Spleen (tissue), 7 donors: ENCODE measurements at regions not wholly inside any gene's neighbourhood (a gene's known extent, or its start where the extent isn't known, plus 50 kb on each side); places are given as distances from the start of the nearest gene placed in this dataset.

Experiments
- POLR2A ChIP-seq, 3 donors: fragments of 450-650 bp; IDR thresholded peaks; one replicate each; pipeline ENCODE4 v1.5.1; 2017; ENCODE audit warnings: antibody characterized with exemption in 3 of 3, mild to moderate bottlenecking in 1 of 3
- POLR2AphosphoS5 ChIP-seq, 3 donors: sonication (generic); formaldehyde crosslinking; IDR thresholded peaks; one replicate each; pipeline ENCODE4 v1.5.1; 2017; ENCODE audit warnings: antibody characterized with exemption in 3 of 3
- TF ChIP-seq, protein P1 (sequence below), 11 experiments: fragments of 200-600 bp in 7 of 11; fragments of 450-650 bp in 4 of 11; sonication (generic) in 4 of 11; IDR thresholded peaks in 8 of 11; conservative IDR thresholded peaks in 3 of 11; 1 replicate in 7 of 11; 2 replicates in 4 of 11; pipeline versions ENCODE4 v1.4.0 to v1.8.0; 2016 to 2021; ENCODE audit warnings: antibody characterized with exemption in 11 of 11, inconsistent platforms in 4 of 11, mild to moderate bottlenecking in 1 of 11
- donor health status: DM: no; HTN: no; CAD: no; lungs with moderate emphysema.
- donor health status: DM: no; HTN: no; CAD: no.
- donor health status: DM: no; HTN: no; CAD: no.

DNA sequence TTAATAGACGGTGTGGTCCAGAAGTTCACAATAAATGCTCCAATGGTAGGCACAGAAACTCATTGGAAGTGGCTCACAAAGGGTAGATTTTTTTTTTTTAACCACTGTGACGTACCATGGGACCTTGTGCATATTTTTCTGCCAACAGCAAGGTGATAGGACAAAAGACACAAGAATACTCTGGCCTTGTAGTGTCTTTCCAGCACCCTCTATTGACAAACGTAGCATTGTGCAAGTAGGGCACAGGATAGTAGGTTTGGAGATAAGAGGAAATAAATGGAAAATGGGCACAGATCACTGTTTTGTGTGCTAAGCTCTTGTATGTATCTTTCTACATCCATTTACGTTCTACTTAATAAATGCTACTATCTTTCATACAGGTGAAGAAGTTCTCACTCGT lies 2054.9 kb downstream of the PCDH7 start:
- TF ChIP-seq, protein P1, sequence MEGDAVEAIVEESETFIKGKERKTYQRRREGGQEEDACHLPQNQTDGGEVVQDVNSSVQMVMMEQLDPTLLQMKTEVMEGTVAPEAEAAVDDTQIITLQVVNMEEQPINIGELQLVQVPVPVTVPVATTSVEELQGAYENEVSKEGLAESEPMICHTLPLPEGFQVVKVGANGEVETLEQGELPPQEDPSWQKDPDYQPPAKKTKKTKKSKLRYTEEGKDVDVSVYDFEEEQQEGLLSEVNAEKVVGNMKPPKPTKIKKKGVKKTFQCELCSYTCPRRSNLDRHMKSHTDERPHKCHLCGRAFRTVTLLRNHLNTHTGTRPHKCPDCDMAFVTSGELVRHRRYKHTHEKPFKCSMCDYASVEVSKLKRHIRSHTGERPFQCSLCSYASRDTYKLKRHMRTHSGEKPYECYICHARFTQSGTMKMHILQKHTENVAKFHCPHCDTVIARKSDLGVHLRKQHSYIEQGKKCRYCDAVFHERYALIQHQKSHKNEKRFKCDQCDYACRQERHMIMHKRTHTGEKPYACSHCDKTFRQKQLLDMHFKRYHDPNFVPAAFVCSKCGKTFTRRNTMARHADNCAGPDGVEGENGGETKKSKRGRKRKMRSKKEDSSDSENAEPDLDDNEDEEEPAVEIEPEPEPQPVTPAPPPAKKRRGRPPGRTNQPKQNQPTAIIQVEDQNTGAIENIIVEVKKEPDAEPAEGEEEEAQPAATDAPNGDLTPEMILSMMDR (IDR thresholded peaks at IDR 0.05 in 8 of 11, conservative IDR thresholded peaks at IDR 0.05 in 3 of 11) = peak in 3 of 11 experiments; percentile 9 to 16 (median 11)
- TF ChIP-seq POLR2A (IDR thresholded peaks at IDR 0.05) = no peak
- TF ChIP-seq POLR2AphosphoS5 (IDR thresholded peaks at IDR 0.05) = no peak
